ENCODE measurements at regions not wholly inside any gene's neighbourhood (a gene's known extent, or its start where the extent isn't known, plus 50 kb on each side); places are given as distances from the start of the nearest gene placed in this dataset.

- no peak overlapping the region for H3K4me3 ChIP-seq (ENCODE audit: low read depth, low read length)
- no peaks in the 10 kb centered on the region for H3K27me3 ChIP-seq (ENCODE audit: control insufficient read depth, insufficient read depth, low read length)
- TF ChIP-seq CTCF (IDR thresholded peaks at IDR 0.05; ENCODE audit: insufficient read depth, low read length, severe bottlenecking), result no peak
- FAIRE-seq, result no peak
- H3K36me3 ChIP-seq (ENCODE audit: control insufficient read depth, insufficient read depth, low read length), result no peaks in the 10 kb centered on the region
- DNase-seq (ENCODE audit: low read depth), result no peak
Observed at GRCh38 chr10:3949711-3950110, 164.7 kb upstream of the KLF6 start.

GRCh38 chr10:3948843-3949242 is 163.8 kb upstream of the KLF6 start:
- DNase-seq (ENCODE audit: low read depth), result peak; percentile 83
- no peaks in the 10 kb centered on the region for H3K36me3 ChIP-seq (ENCODE audit: control insufficient read depth, insufficient read depth, low read length)
- TF ChIP-seq CTCF (IDR thresholded peaks at IDR 0.05; ENCODE audit: insufficient read depth, low read length, severe bottlenecking), result no peak
- no peaks in the 10 kb centered on the region for H3K27me3 ChIP-seq (ENCODE audit: control insufficient read depth, insufficient read depth, low read length)
- no peak for FAIRE-seq
- H3K4me3 ChIP-seq (ENCODE audit: low read depth, low read length), result no peak overlapping the region

GRCh38 chr10:3946234-3947229 is 161.5 kb upstream of the KLF6 start:
- Histone ChIP-seq H3K27me3 (ENCODE audit: control insufficient read depth, insufficient read depth, low read length) (no peaks in the 10 kb centered on the region), H3K4me3 (ENCODE audit: low read depth, low read length) (no peak overlapping the region), H3K36me3 (ENCODE audit: control insufficient read depth, insufficient read depth, low read length) (no peaks in the 10 kb centered on the region)
- DNase-seq (ENCODE audit: low read depth) (peak; percentile 23), FAIRE-seq (no peak)
- TF ChIP-seq CTCF (IDR thresholded peaks at IDR 0.05; ENCODE audit: insufficient read depth, low read length, severe bottlenecking), result no peak

GRCh38 chr10:3945026-3945425 is 160.0 kb upstream of the KLF6 start:
- Histone ChIP-seq H3K27me3 (ENCODE audit: control insufficient read depth, insufficient read depth, low read length) (no peaks in the 10 kb centered on the region), H3K36me3 (ENCODE audit: control insufficient read depth, insufficient read depth, low read length) (no peaks in the 10 kb centered on the region), H3K4me3 (ENCODE audit: low read depth, low read length) (no peak overlapping the region)
- no peak for TF ChIP-seq CTCF (IDR thresholded peaks at IDR 0.05; ENCODE audit: insufficient read depth, low read length, severe bottlenecking)
- no peak for DNase-seq (ENCODE audit: low read depth)
- no peak for FAIRE-seq

- TF ChIP-seq CTCF (IDR thresholded peaks at IDR 0.05; ENCODE audit: insufficient read depth, low read length, severe bottlenecking), result no peak
- DNase-seq (ENCODE audit: low read depth) (no peak), FAIRE-seq (no peak)
- Histone ChIP-seq H3K27me3 (ENCODE audit: control insufficient read depth, insufficient read depth, low read length) (no peaks in the 10 kb centered on the region), H3K36me3 (ENCODE audit: control insufficient read depth, insufficient read depth, low read length) (no peaks in the 10 kb centered on the region), H3K4me3 (ENCODE audit: low read depth, low read length) (no peak overlapping the region)
Observed at GRCh38 chr10:3944591-3944990, 159.6 kb upstream of the KLF6 start.

Data from bronchial epithelial cell (primary cell).